GM23248 (cell line): ENCODE measurements at regions not wholly inside any gene's neighbourhood (a gene's known extent, or its start where the extent isn't known, plus 50 kb on each side); places are given as distances from the start of the nearest gene placed in this dataset.

Experiments used
- EZH2 ChIP-seq: fragments of 200-600 bp; sonication (generic); IDR thresholded peaks from 2 replicates; pipeline ENCODE4 v1.6.1; 2018; ENCODE audit warnings: antibody characterized with exemption, mild to moderate bottlenecking; ENCODE audit not compliant: insufficient read depth, poor library complexity, severe bottlenecking
- EZH2phosphoT487 ChIP-seq: fragments of 200-600 bp; sonication (generic); IDR thresholded peaks from 2 replicates; pipeline ENCODE4 v1.6.1; 2018; ENCODE audit warnings: antibody characterized with exemption, moderate library complexity, mild to moderate bottlenecking, low read depth; ENCODE audit not compliant: insufficient read depth

- TF ChIP-seq EZH2 (no peak), EZH2phosphoT487 (no peak)
These were observed 65.6 kb upstream of the CD302 start for GRCh38 chr2:159863526-159864160.
